ENCODE measurements at regions not wholly inside any gene's neighbourhood (a gene's known extent, or its start where the extent isn't known, plus 50 kb on each side); places are given as distances from the start of the nearest gene placed in this dataset.

DNA sequence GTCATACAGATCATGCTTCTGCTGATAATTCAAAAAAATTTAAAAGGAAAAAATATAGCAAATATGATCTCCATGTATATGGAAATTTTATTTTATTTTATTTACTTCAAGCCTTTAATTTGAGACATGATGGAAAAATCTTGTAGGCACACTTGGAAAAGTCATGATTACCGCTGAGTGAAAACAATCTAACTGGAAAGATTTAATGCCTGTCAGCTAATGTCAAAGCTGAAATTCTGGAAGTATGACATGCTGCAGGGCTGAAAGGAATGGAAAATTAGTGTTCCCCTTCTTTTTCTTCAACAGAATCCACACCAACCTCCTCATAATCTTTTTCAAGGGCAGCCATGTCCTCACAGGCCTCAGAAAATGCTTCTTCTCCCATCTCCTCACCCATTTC lies 58.2 kb downstream of the RPRM start:
- Histone ChIP-seq H3K4me2 (replicated peaks; ENCODE audit: low read depth, low read length, poor library complexity, severe bottlenecking) (no peak overlapping the region), H3K4me3 (ENCODE audit: control extremely low read depth in 1 of 5, extremely low read depth in 1 of 5, insufficient read depth in 1 of 5, low read depth in 2 of 5, low read length in 4 of 5) (no peak overlapping the region), H3K27me3 (replicated peaks in 1 of 4; ENCODE audit: control extremely low read depth in 1 of 4, control insufficient read depth in 3 of 4, insufficient read depth in 4 of 4, low read length in 3 of 4) (no peaks in the 10 kb centered on the region), H3K9ac (ENCODE audit: low read length) (no peak overlapping the region), H3K79me2 (ENCODE audit: control insufficient read depth, insufficient read depth, low read length) (no peaks in the 10 kb centered on the region), H2AFZ (ENCODE audit: insufficient read depth, low read depth, low read length, poor library complexity, severe bottlenecking) (no peak overlapping the region), H3K9me3 (ENCODE audit: control extremely low read depth in 1 of 3, control insufficient read depth in 2 of 3, insufficient read depth in 1 of 3, low read length in 2 of 3) (peaks cover 0 to 2% (median 0%) of the 10 kb centered on the region in 3 donors), H3K4me1 (ENCODE audit: control insufficient read depth in 2 of 2, insufficient read depth in 2 of 2, low read length in 2 of 2) (no peaks in the 10 kb centered on the region), H3K36me3 (replicated peaks in 1 of 2; ENCODE audit: control extremely low read depth in 1 of 2, control insufficient read depth in 1 of 2, extremely low read depth in 1 of 2, insufficient read depth in 2 of 2, low read length in 1 of 2) (no peaks in the 10 kb centered on the region), H3K27ac (ENCODE audit: low read length in 2 of 2) (no peak overlapping the region), H4K20me1 (ENCODE audit: control insufficient read depth, insufficient read depth, low read length, poor library complexity, severe bottlenecking) (no peaks in the 10 kb centered on the region)
- no CpG with 5 or more reads among the region's 1 CpG for WGBS (ENCODE audit: insufficient coverage)
- Mint-ChIP-seq H3K4me3 (no peak overlapping the region), H3K27me3 (no peaks in the 10 kb centered on the region), H3K4me1 (no peaks in the 10 kb centered on the region), H3K27ac (no peak overlapping the region), H3K9me3 (ENCODE audit: insufficient read depth) (no peaks in the 10 kb centered on the region)
- ChIA-PET CTCF (no interaction called here), POLR2A (no interaction called here)
- TF ChIP-seq EZH2 (IDR thresholded peaks at IDR 0.05; ENCODE audit: borderline replicate concordance, insufficient read depth, low read depth, low read length, poor library complexity, severe bottlenecking) (no peak), CTCF (IDR thresholded peaks at IDR 0.05) (no peak)
- DNase-seq (no peak), ATAC-seq (ENCODE audit: low read depth) (no peak)
- intact Hi-C loops (cut with micrococcal nuclease), result no loop called here

GRCh38 chr2:153417077-153417476 lies 61.5 kb downstream of the RPRM start:
- Histone ChIP-seq H3K9me3 (ENCODE audit: control extremely low read depth in 1 of 3, control insufficient read depth in 2 of 3, insufficient read depth in 1 of 3, low read length in 2 of 3) (peaks cover 0 to 2% (median 0%) of the 10 kb centered on the region in 3 donors), H3K4me3 (ENCODE audit: control extremely low read depth in 1 of 5, extremely low read depth in 1 of 5, insufficient read depth in 1 of 5, low read depth in 2 of 5, low read length in 4 of 5) (no peak overlapping the region), H3K9ac (ENCODE audit: low read length) (no peak overlapping the region), H3K27ac (ENCODE audit: low read length in 2 of 2) (no peak overlapping the region), H3K4me1 (ENCODE audit: control insufficient read depth in 2 of 2, insufficient read depth in 2 of 2, low read length in 2 of 2) (no peaks in the 10 kb centered on the region), H3K36me3 (replicated peaks in 1 of 2; ENCODE audit: control extremely low read depth in 1 of 2, control insufficient read depth in 1 of 2, extremely low read depth in 1 of 2, insufficient read depth in 2 of 2, low read length in 1 of 2) (no peaks in the 10 kb centered on the region), H2AFZ (ENCODE audit: insufficient read depth, low read depth, low read length, poor library complexity, severe bottlenecking) (no peak overlapping the region), H3K4me2 (replicated peaks; ENCODE audit: low read depth, low read length, poor library complexity, severe bottlenecking) (no peak overlapping the region), H3K79me2 (ENCODE audit: control insufficient read depth, insufficient read depth, low read length) (no peaks in the 10 kb centered on the region), H4K20me1 (ENCODE audit: control insufficient read depth, insufficient read depth, low read length, poor library complexity, severe bottlenecking) (no peaks in the 10 kb centered on the region), H3K27me3 (replicated peaks in 1 of 4; ENCODE audit: control extremely low read depth in 1 of 4, control insufficient read depth in 3 of 4, insufficient read depth in 4 of 4, low read length in 3 of 4) (no peaks in the 10 kb centered on the region)
- Mint-ChIP-seq H3K4me1 (no peaks in the 10 kb centered on the region), H3K27me3 (no peaks in the 10 kb centered on the region), H3K27ac (no peak overlapping the region), H3K9me3 (ENCODE audit: insufficient read depth) (no peaks in the 10 kb centered on the region), H3K4me3 (no peak overlapping the region)
- DNase-seq (no peak), ATAC-seq (ENCODE audit: low read depth) (no peak)
- POLR2A ChIA-PET, result no interaction called here
- no peak for TF ChIP-seq EZH2 (IDR thresholded peaks at IDR 0.05; ENCODE audit: borderline replicate concordance, insufficient read depth, low read depth, low read length, poor library complexity, severe bottlenecking)
- no peak for TF ChIP-seq CTCF (IDR thresholded peaks at IDR 0.05)
- CTCF ChIA-PET, result no interaction called here
- intact Hi-C loops (cut with micrococcal nuclease), result no loop called here
- WGBS (ENCODE audit: insufficient coverage), result 86% methylated on average over 1 of the region's 1 CpG
